HG02981 (cell line): ENCODE measurements at regions not wholly inside any gene's neighbourhood (a gene's known extent, or its start where the extent isn't known, plus 50 kb on each side); places are given as distances from the start of the nearest gene placed in this dataset.
A peak's percentile ranks its signal among the peaks of the same experiment; 100 is the strongest.
"Not testable (repeated sequence)": the region's sequence is repeated elsewhere in the genome, so short reads cannot be mapped to it uniquely, and the experiment has no call there.

ENCODE experiments used
- ATAC-seq: cut with Tn5 transposase; IDR thresholded peaks from one replicate; pipeline ENCODE4 v1.9.1; 2021; ENCODE audit warnings: mild to moderate bottlenecking, moderate library complexity; ENCODE audit not compliant: unreplicated experiment

DNA sequence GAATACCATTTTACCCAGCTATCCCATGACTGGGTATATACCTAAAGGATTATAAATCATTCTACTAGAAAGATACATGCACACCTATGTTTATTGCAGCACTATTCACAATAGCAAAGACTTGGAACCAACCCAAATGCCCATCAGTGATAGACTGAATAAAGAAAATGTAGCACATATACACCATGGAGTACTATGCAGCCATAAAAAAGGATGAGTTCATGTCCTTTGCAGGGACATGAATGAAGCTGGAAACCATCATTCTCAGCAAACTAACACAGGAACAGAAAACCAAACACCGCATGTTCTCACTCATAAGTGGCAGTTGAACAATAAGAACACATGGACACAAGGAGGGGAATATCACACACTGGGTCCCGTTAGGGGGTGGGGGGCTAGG is 191.9 kb upstream of the POU5F2 start:
- not testable (repeated sequence) for ATAC-seq

DNA sequence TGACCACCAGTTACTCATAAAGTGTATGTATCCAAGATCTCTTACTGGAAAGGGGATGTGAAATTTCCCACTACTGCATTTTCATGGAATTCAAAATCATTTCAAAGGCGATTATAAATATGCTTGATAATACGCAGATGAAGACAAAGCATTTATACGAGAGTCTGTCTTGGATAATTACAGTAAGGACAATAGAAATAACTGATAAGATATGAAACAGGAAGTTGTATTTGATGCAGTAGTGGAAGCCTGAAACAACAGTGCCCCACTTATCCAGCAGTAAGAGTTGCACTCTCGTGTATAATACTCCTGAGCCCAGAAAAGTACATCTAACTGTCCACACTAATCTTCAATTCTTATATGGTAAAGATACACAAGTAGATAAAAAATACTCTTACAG is 188.7 kb upstream of the POU5F2 start:
- ATAC-seq: no peak

DNA sequence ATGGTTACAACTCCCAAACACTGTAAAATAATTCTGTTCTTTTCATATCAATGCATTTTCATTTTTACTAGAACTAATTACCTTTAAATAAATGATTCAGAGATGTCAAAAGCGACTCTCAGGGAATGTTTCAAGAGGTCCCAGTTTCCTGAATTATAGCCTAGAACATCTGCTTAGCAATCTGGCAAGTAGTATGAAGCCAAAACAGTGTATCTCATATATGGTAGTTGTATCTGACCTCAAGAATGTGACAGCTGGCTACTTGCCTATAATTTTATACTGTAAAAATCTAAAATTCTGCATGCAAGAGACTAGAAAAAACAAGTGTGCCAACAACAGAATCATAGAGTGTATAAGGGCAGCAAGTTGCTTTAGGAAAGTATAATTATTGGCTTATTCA is 187.7 kb upstream of the POU5F2 start:
- no peak for ATAC-seq

DNA sequence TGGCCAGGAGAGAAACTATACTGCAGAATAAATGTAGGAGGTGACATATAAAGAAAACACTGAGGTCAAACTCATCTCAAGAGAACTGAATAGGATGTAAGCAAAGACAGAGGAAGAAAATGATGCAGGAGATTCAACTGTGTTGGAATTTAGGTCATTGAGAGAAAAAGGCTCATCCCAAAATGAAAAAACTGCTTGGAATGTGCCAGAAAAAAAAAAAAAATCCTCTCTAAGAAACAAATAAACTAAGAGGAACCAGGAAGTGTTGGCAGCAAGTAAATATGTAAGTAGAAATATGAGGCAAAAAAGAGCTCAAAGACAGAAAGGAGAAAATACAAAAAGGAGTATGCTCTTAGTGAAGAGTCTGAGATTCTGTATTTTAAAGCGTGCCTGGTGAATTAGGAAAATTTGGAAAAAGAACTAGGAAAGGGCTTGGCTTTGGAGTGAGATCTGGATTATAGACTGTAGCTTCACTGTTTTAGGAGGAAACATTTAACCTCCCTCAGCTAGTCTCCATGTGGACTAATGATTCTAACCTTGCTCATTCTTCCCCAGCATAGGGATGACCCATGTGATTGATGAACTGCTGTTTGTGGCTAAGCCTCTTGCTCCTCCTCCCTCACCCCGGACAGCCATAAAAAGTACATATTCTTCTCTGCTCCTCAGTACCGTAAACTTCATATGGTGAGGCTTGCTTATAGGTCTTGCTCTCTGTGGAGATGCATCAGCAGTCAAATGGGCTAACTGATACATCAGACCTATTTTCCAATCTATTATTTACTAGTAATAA is 185.6 kb upstream of the POU5F2 start:
- ATAC-seq: no peak

GRCh38 chr5:93925321-93925720 is 183.9 kb upstream of the POU5F2 start:
- no peak for ATAC-seq

GRCh38 chr5:93924628-93925027 is 183.2 kb upstream of the POU5F2 start:
- ATAC-seq: no peak

- no peak for ATAC-seq
Observed at GRCh38 chr5:93922551-93922950, 181.2 kb upstream of the POU5F2 start.

DNA sequence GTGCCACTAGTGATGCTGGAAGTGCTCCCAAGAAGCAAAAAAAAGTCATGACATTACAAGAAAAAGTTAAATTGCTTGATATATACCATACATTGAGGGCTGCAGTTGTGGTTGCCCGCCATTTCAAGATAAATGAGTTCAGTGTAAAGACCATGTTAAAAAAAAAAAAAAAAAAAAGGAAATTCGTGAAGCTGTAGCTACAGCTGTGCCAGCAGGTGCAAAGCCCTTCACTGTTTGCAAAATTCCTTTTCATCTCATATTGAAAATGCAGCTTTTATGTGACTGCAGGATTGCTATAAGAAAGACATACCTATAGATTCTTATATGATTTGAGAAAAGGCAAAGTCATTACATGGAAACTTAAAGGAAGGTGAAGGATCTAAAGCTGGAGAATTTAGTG is 179.6 kb upstream of the POU5F2 start:
- ATAC-seq: no peak

DNA sequence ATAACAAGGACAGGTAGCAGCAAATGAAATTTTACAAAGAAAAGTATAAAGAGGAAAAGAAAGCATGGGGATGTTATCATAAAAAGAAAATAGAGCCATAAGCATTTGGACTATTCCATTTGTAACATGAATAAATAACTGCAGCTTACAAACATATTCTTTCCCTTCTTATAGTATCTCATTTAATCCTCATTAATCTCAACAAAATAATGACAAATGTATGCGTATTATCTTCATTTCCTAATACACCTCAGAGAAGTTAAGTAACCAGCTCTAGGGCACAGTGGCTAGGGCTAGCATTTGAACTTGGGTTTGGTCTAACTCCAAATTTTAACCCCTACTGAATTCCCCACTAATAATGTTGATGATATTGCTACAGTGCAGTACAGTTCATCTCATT is 175.5 kb upstream of the POU5F2 start:
- ATAC-seq: no peak

DNA sequence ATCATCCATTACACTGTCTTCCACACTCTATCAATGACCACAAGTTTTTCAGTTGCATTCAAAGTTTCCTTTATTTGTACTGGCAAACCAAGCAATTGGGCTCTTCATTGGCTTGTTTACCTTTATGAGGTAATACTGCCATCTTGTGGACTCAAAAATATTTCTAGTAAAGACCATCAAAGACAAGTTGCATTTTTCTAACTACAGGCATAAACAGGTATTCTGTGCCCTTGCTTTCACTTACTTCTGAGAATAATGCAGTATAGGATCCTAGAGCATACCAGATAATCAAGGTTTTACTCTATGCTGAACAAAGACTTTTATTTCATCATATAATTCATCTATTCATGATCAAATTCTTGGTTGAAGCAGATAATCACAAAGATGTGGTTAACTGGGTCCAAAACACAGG is 173.7 kb upstream of the POU5F2 start:
- ATAC-seq: peak; percentile 51

GRCh38 chr5:93911609-93912008 is 170.2 kb upstream of the POU5F2 start:
- no peak for ATAC-seq

- no peak for ATAC-seq
Observed at GRCh38 chr5:93909356-93909755, 168.0 kb upstream of the POU5F2 start.

GRCh38 chr5:93904917-93905316 is 163.5 kb upstream of the POU5F2 start:
- no peak for ATAC-seq

DNA sequence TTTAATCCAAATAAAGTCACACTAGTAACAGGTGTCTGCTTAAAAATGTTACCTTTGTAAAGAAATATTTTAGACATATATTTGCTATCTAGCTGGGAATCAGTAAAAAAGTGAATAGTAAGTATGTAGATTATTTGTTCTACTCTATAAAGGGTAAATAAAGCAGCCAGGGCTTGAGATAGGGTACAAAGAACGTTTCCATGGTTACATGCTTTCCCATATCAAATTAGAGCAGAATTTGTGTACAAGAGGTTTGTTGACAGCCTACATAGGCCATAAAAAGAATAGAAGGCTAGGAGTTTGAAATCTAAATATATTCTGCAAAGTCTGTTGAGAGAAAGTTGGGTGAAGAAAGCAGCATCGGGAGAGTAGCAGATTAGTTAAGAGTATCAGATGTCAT is 160.9 kb upstream of the POU5F2 start:
- no peak for ATAC-seq

GRCh38 chr5:93899026-93899600 is 157.7 kb upstream of the POU5F2 start:
- ATAC-seq: peak; percentile 77

- no peak for ATAC-seq
Observed at GRCh38 chr5:93894601-93895354, 153.4 kb upstream of the POU5F2 start.

DNA sequence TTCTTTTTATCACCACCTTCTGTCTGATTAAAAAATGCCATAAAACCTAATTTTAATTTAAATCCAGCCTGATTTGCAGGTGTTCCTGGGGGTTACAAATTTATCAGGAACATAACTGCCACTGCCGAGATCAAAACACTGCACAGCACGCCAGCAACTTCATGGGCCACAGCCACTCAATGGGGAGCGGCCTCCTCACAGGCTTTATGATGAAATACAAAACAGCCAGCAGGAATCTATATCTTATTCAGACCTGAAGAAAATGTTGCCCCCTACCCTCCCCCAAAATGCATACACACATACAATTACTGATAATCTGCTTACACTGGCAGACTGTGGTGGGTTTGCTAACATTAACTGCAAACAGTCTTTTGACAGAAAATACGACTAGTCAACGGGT is 151.7 kb upstream of the POU5F2 start:
- no peak for ATAC-seq

GRCh38 chr5:93892481-93892880 is 151.1 kb upstream of the POU5F2 start:
- ATAC-seq: no peak

DNA sequence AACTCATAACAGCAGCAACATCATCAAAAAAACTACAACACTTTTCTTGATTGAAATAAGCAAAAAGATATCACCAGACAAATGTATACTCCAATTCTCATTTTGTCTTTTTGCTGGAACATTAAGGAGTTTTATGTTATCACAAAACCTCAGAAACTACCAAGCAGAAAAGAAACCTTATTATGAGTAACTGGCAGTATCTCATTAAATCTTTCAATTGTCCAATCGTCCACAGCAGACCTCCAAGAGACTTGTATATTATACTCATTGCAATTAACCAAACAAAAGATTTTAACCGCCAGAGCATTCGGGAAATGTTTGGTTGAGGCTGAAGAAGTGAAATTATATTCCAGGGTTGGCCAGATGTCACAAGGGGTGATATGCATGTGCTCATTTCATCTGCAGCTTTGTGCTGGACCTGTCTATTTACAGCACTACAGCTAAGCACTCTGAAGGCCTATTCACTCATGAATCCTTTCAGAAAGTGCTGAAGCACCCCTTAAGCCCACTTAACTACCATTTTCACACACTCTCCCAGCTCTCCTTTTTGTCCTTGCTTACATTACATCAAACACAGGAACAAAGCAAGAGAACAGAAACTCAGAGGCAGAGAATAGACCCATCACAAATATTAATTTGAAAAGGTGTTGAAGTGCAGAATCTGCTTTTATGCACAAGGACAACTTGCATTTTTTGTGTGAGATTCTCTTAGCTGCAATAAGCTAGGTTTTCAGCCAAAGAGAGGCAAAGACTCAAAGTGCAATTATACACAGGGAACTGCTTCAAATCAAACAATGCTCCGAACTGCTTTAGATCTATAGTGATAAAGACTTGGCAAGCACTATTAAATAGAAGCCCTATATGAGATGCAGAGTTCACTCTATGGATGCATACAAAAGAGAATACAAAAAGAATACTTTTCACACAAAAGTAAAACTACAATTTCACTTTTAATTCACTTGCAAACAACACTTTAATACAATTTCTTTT is 150.4 kb upstream of the POU5F2 start:
- ATAC-seq: no peak

DNA sequence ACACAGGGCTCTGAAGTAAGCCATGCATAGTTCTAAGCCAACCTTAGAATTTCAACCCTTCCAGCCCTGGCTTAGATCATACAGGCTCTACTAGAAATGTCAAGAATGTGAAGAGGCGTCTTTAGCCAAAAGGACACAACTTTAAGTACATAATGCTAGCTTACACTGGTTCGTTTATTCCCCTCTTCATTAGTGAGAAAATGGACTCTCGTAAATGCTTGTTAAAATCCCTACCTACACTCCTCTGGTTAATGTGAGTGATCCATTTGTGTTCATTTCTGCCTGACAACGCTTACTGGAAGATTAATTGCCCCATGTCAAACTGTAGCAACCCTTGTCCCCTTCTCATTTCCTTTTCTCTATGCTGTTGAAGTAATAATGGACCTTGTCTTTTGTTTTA is 149.3 kb upstream of the POU5F2 start:
- no peak for ATAC-seq

DNA sequence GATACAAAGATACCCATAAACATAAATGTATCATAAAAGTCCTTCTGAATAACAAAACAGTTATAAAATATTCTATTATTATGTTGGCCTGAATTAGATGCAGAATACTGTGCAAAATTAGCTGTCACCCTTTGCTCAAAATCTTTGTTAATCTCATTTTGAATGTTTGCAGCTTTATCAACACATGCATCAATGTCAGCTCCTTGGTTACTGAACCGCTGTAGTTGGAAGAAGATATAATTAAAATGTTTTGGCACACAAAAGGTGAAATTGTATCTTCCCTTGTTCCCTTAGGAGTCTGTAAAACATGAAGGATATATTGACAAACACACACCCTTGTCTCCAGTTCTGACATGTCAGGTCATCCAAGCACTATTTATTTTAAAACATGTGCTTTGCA is 146.3 kb upstream of the POU5F2 start:
- no peak for ATAC-seq
